ENCODE measurements at regions not wholly inside any gene's neighbourhood (a gene's known extent, or its start where the extent isn't known, plus 50 kb on each side); places are given as distances from the start of the nearest gene placed in this dataset.

- DNase-seq, result no peak
These were observed 85.9 kb upstream of the IGF1R start for GRCh38 chr15:98562331-98562937.

GRCh38 chr15:98565566-98565965 lies 82.8 kb upstream of the IGF1R start:
- DNase-seq, result no peak

GRCh38 chr15:98567951-98568350 lies 80.4 kb upstream of the IGF1R start:
- DNase-seq, result no peak

- no peak for DNase-seq
These were observed 79.8 kb upstream of the IGF1R start for GRCh38 chr15:98568382-98569017.

- DNase-seq, result no peak
These were observed 78.2 kb upstream of the IGF1R start for GRCh38 chr15:98570119-98570518.

- no peak for DNase-seq
These were observed 67.8 kb upstream of the IGF1R start for GRCh38 chr15:98580572-98580971.

- DNase-seq, result no peak
These were observed 66.6 kb upstream of the IGF1R start for GRCh38 chr15:98581715-98582114.

- DNase-seq, result no peak
These were observed 65.3 kb upstream of the IGF1R start for GRCh38 chr15:98582900-98583554.

- no peak for DNase-seq
These were observed 64.4 kb upstream of the IGF1R start for GRCh38 chr15:98583771-98584430.

- no peak for DNase-seq
These were observed 62.3 kb upstream of the IGF1R start for GRCh38 chr15:98586066-98586465.

- DNase-seq, result no peak
These were observed 56.2 kb upstream of the IGF1R start for GRCh38 chr15:98592136-98592535.

GRCh38 chr15:98596131-98596530 lies 52.2 kb upstream of the IGF1R start:
- DNase-seq, result no peak

GRCh38 chr15:98596885-98597392 lies 51.4 kb upstream of the IGF1R start:
- no peak for DNase-seq

- DNase-seq, result no peak
These were observed 50.7 kb upstream of the IGF1R start for GRCh38 chr15:98597666-98598065.
